ENCODE measurements at regions not wholly inside any gene's neighbourhood (a gene's known extent, or its start where the extent isn't known, plus 50 kb on each side); places are given as distances from the start of the nearest gene placed in this dataset.

DNA sequence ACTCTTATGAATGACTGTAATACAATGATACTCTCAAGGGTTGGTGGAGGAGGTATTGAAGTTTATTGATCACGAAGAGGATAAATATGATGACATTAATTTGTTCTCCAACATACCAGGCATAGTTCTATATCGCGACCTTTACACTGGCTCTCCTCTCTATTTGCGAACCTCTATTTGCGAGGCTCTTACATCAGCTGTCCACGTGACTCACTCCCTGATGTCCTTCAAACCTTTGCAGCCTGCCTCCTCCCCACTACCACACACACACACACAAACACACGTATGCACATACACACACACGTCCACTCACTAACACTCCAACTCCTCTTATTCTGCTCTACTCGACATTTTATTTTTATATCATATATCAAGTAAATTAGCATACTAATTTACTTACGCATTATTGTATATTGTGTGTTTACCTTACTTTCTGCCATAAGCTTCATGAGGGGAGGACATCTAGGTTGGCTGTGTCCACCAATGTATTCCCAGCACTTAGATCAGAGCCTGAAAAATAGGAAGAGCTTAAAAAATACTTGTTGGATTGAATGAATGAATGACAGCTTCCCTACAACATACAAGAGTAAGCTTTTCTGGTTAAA is 53.3 kb upstream of the TNFRSF21 start:
- TF ChIP-seq TEAD4 (IDR thresholded peaks at IDR 0.05; ENCODE audit: borderline replicate concordance, insufficient read depth), result no peak
- TF ChIP-seq TAF1 (IDR thresholded peaks at IDR 0.05; ENCODE audit: borderline replicate concordance, low read depth, low read length), result no peak
- TF ChIP-seq RAD21 (IDR thresholded peaks at IDR 0.05; ENCODE audit: low read length), result no peak
- TF ChIP-seq, protein P1, sequence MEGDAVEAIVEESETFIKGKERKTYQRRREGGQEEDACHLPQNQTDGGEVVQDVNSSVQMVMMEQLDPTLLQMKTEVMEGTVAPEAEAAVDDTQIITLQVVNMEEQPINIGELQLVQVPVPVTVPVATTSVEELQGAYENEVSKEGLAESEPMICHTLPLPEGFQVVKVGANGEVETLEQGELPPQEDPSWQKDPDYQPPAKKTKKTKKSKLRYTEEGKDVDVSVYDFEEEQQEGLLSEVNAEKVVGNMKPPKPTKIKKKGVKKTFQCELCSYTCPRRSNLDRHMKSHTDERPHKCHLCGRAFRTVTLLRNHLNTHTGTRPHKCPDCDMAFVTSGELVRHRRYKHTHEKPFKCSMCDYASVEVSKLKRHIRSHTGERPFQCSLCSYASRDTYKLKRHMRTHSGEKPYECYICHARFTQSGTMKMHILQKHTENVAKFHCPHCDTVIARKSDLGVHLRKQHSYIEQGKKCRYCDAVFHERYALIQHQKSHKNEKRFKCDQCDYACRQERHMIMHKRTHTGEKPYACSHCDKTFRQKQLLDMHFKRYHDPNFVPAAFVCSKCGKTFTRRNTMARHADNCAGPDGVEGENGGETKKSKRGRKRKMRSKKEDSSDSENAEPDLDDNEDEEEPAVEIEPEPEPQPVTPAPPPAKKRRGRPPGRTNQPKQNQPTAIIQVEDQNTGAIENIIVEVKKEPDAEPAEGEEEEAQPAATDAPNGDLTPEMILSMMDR (IDR thresholded peaks at IDR 0.05), result no peak
- TF ChIP-seq, protein P2, sequence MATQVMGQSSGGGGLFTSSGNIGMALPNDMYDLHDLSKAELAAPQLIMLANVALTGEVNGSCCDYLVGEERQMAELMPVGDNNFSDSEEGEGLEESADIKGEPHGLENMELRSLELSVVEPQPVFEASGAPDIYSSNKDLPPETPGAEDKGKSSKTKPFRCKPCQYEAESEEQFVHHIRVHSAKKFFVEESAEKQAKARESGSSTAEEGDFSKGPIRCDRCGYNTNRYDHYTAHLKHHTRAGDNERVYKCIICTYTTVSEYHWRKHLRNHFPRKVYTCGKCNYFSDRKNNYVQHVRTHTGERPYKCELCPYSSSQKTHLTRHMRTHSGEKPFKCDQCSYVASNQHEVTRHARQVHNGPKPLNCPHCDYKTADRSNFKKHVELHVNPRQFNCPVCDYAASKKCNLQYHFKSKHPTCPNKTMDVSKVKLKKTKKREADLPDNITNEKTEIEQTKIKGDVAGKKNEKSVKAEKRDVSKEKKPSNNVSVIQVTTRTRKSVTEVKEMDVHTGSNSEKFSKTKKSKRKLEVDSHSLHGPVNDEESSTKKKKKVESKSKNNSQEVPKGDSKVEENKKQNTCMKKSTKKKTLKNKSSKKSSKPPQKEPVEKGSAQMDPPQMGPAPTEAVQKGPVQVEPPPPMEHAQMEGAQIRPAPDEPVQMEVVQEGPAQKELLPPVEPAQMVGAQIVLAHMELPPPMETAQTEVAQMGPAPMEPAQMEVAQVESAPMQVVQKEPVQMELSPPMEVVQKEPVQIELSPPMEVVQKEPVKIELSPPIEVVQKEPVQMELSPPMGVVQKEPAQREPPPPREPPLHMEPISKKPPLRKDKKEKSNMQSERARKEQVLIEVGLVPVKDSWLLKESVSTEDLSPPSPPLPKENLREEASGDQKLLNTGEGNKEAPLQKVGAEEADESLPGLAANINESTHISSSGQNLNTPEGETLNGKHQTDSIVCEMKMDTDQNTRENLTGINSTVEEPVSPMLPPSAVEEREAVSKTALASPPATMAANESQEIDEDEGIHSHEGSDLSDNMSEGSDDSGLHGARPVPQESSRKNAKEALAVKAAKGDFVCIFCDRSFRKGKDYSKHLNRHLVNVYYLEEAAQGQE (IDR thresholded peaks at IDR 0.05; ENCODE audit: low read depth, low read length), result no peak
- TF ChIP-seq EZH2phosphoT487 (IDR thresholded peaks at IDR 0.05; ENCODE audit: borderline replicate concordance, low read depth), result no peak
- TF ChIP-seq GABPA (IDR thresholded peaks at IDR 0.05; ENCODE audit: low read depth), result no peak
